Left ventricle myocardium inferior (tissue), 1 donor: ENCODE measurements at regions not wholly inside any gene's neighbourhood (a gene's known extent, or its start where the extent isn't known, plus 50 kb on each side); places are given as distances from the start of the nearest gene placed in this dataset.

Source experiments
- DNase-seq: peaks from one replicate; pipeline ENCODE4 v3.0.0-alpha.2; 2020
- H3K27ac ChIP-seq: fragments of 200-600 bp; replicated peaks from 2 replicates; pipeline ENCODE4 v1.8.0; 2021
- H3K27me3 ChIP-seq: fragments of 200-600 bp; 2 replicates; pipeline ENCODE4 v1.8.0; 2021; ENCODE audit warnings: low read depth
- H3K36me3 ChIP-seq: fragments of 200-600 bp; 2 replicates; pipeline ENCODE4 v1.8.0; 2021
- H3K4me1 ChIP-seq: fragments of 200-600 bp; 2 replicates; pipeline ENCODE4 v1.8.0; 2021
- H3K4me3 ChIP-seq: fragments of 200-600 bp; 2 replicates; pipeline ENCODE4 v1.8.0; 2021; ENCODE audit warnings: mild to moderate bottlenecking, moderate library complexity
- H3K9me3 ChIP-seq: fragments of 200-600 bp; replicated peaks from 2 replicates; pipeline ENCODE4 v1.8.0; 2021
- intact Hi-C: fragments of 100-400 bp; cut with micrococcal nuclease; formaldehyde crosslinking; loops from one replicate; pipeline ENCODE4 v1.11.0; 2022
- TF ChIP-seq, protein P1 (sequence below): fragments of 200-600 bp; IDR thresholded peaks from 2 replicates; pipeline ENCODE4 v1.8.0; 2021; ENCODE audit warnings: antibody characterized with exemption, mild to moderate bottlenecking, borderline replicate concordance
- donor health status: DM: no; HTN: yes; CAD: no; lungs with severe emphysema.

GRCh38 chr6:90984066-90984465, 397.2 kb upstream of the MAP3K7 start:
- Histone ChIP-seq H3K27me3 (no peaks in the 10 kb centered on the region), H3K4me3 (no peak overlapping the region), H3K27ac (no peak overlapping the region), H3K4me1 (no peaks in the 10 kb centered on the region), H3K36me3 (no peaks in the 10 kb centered on the region), H3K9me3 (no peaks in the 10 kb centered on the region)
- intact Hi-C loops = no loop called here
- TF ChIP-seq, protein P1, sequence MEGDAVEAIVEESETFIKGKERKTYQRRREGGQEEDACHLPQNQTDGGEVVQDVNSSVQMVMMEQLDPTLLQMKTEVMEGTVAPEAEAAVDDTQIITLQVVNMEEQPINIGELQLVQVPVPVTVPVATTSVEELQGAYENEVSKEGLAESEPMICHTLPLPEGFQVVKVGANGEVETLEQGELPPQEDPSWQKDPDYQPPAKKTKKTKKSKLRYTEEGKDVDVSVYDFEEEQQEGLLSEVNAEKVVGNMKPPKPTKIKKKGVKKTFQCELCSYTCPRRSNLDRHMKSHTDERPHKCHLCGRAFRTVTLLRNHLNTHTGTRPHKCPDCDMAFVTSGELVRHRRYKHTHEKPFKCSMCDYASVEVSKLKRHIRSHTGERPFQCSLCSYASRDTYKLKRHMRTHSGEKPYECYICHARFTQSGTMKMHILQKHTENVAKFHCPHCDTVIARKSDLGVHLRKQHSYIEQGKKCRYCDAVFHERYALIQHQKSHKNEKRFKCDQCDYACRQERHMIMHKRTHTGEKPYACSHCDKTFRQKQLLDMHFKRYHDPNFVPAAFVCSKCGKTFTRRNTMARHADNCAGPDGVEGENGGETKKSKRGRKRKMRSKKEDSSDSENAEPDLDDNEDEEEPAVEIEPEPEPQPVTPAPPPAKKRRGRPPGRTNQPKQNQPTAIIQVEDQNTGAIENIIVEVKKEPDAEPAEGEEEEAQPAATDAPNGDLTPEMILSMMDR = no peak
- no peak for DNase-seq

DNA sequence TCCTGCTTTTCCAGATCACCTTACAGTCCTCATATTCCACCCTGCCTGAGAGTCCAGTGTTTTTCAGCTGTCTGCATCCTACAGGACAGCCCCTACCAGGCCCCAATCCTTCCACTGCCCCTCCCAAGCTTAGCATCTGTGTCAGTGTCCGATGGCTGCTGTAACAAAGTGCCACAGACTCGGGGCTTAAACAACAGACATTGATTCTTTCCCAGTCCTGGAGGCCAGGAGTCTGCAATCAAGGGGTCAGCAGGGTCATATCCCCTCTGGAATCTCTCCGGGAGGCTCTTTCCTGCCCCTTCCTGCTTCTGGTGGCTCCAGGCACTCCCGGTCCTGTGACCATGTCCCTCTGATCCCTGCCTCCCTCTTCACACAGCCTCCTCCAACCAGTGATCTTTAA, 396.6 kb upstream of the MAP3K7 start:
- no peak for DNase-seq
- TF ChIP-seq, protein P1 = no peak
- H3K4me1 ChIP-seq = no peaks in the 10 kb centered on the region
- no peaks in the 10 kb centered on the region for H3K9me3 ChIP-seq
- no peak overlapping the region for H3K4me3 ChIP-seq
- H3K36me3 ChIP-seq = no peaks in the 10 kb centered on the region
- no peak overlapping the region for H3K27ac ChIP-seq
- no peaks in the 10 kb centered on the region for H3K27me3 ChIP-seq
- intact Hi-C loops = no loop called here

DNA sequence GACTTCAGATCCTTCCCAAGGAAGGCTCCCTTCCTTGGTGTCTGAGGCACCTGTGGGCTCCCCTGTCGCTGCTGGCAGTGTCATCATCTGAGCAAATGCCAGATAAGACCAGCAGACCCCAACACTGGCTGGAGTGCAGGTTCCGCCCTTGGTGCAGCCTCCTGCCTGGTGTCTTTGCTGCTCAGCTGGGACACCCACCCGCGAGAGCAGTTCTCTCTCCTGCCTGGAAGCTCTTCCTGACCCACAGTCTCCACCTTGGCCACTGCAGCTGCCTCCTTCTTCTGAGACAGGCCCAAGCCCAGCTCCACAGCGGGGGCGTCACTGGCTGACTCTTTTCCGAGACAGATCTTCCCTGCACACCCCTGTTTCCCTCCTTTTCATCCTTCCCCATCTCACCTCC, 395.7 kb upstream of the MAP3K7 start:
- TF ChIP-seq, protein P1 = no peak
- Histone ChIP-seq H3K27ac (no peak overlapping the region), H3K36me3 (no peaks in the 10 kb centered on the region), H3K4me3 (no peak overlapping the region), H3K27me3 (no peaks in the 10 kb centered on the region), H3K4me1 (no peaks in the 10 kb centered on the region), H3K9me3 (no peaks in the 10 kb centered on the region)
- intact Hi-C loops = no loop called here
- DNase-seq = no peak

GRCh38 chr6:90982051-90982450, 395.2 kb upstream of the MAP3K7 start:
- TF ChIP-seq, protein P1 = no peak
- Histone ChIP-seq H3K4me1 (no peaks in the 10 kb centered on the region), H3K4me3 (no peak overlapping the region), H3K9me3 (no peaks in the 10 kb centered on the region), H3K36me3 (no peaks in the 10 kb centered on the region), H3K27ac (no peak overlapping the region), H3K27me3 (no peaks in the 10 kb centered on the region)
- intact Hi-C loops = no loop called here
- no peak for DNase-seq

DNA sequence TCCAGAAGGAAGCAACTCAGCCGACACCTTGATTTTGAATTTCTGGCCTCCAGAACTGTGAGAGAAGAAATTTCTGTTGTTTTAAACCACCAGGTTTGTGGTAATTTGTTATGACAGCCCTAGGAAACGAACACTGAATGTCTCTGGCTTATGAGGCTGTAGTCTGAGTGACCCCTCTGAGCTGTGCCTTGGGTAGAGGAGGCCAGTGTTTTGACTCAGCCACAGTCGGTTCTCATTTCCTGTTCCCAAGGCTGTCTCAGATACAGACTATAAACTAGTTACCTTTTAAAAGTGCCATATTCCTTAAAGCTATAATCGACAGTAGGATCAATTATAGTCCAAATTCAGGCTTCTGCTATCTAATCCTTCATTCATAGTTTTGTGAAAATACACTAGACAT, 391.2 kb upstream of the MAP3K7 start:
- H3K4me3 ChIP-seq = no peak overlapping the region
- H3K36me3 ChIP-seq = no peaks in the 10 kb centered on the region
- intact Hi-C loops = no loop called here
- no peak overlapping the region for H3K27ac ChIP-seq
- no peaks in the 10 kb centered on the region for H3K27me3 ChIP-seq
- no peaks in the 10 kb centered on the region for H3K9me3 ChIP-seq
- TF ChIP-seq, protein P1 = no peak
- H3K4me1 ChIP-seq = no peaks in the 10 kb centered on the region
- no peak for DNase-seq

GRCh38 chr6:90977513-90977912, 390.6 kb upstream of the MAP3K7 start:
- H3K4me3 ChIP-seq = no peak overlapping the region
- no peaks in the 10 kb centered on the region for H3K27me3 ChIP-seq
- H3K9me3 ChIP-seq = no peaks in the 10 kb centered on the region
- TF ChIP-seq, protein P1 = no peak
- DNase-seq = no peak
- no peak overlapping the region for H3K27ac ChIP-seq
- H3K4me1 ChIP-seq = no peaks in the 10 kb centered on the region
- intact Hi-C loops = no loop called here
- no peaks in the 10 kb centered on the region for H3K36me3 ChIP-seq
